H1 (cell line): ENCODE measurements at regions not wholly inside any gene's neighbourhood (a gene's known extent, or its start where the extent isn't known, plus 50 kb on each side); places are given as distances from the start of the nearest gene placed in this dataset.

Experiments used
- CTCF ChIA-PET: fragments of 300-600 bp; sonication (Branson Sonifier 250); formaldehyde crosslinking; loops from one replicate; lab custom pipeline; 2021; ENCODE audit not compliant: partially characterized antibody; lab: Charles Lee
- POLR2A ChIA-PET: fragments of 300-600 bp; sonication (Branson Sonifier 250); formaldehyde crosslinking; loops from one replicate; lab custom pipeline; 2021; ENCODE audit warnings: inconsistent platforms; ENCODE audit not compliant: partially characterized antibody; lab: Charles Lee
- DNase-seq, 2 experiments: peaks; one replicate each; pipeline versions ENCODE4 v3.0.0 to v3.0.0-alpha.2; 2010 to 2022; ENCODE audit warnings: low spot score in 2 of 2, low read depth in 1 of 2, mixed read lengths in 1 of 2
- FAIRE-seq: peaks from 2 replicates; lab custom pipeline; 2011; peaks lifted over from hg19 to GRCh38; lab: Jason Lieb, UNC
- H2AFZ ChIP-seq: 2 replicates; pipeline ENCODE4 v1.8.1; 2012; ENCODE audit warnings: low read length, inconsistent platforms
- H2AK5ac ChIP-seq: 2 replicates; pipeline ENCODE4 v1.6.1; 2013; ENCODE audit warnings: low read depth, low read length
- H2BK120ac ChIP-seq: replicated peaks from 2 replicates; pipeline ENCODE3; 2013; ENCODE audit warnings: low read depth, low read length, inconsistent platforms
- H2BK12ac ChIP-seq: 2 replicates; pipeline ENCODE4 v1.6.1; 2013; ENCODE audit warnings: low read depth, low read length
- H2BK15ac ChIP-seq: 2 replicates; pipeline ENCODE4 v1.6.1; 2013; ENCODE audit warnings: low read length
- H2BK20ac ChIP-seq: 2 replicates; pipeline ENCODE4 v1.6.1; 2013; ENCODE audit warnings: low read length
- H2BK5ac ChIP-seq: 2 replicates; pipeline ENCODE4 v1.6.1; 2013; ENCODE audit warnings: low read depth, low read length
- H3K14ac ChIP-seq: 2 replicates; pipeline ENCODE4 v1.6.1; 2013; ENCODE audit warnings: inconsistent platforms; ENCODE audit not compliant: insufficient read length
- H3K18ac ChIP-seq: 2 replicates; pipeline ENCODE4 v1.6.1; 2013; ENCODE audit warnings: low read length; ENCODE audit errors: extremely low read depth
- H3K23ac ChIP-seq: 2 replicates; pipeline ENCODE4 v1.6.1; 2013; ENCODE audit warnings: inconsistent platforms; ENCODE audit not compliant: insufficient read length
- H3K23me2 ChIP-seq: 2 replicates; pipeline ENCODE4 v1.6.1; 2013; ENCODE audit warnings: low read depth, low read length
- H3K27ac ChIP-seq: 2 replicates; pipeline ENCODE4 v1.6.1; 2011; ENCODE audit warnings: low read depth, low read length, inconsistent platforms
- H3K27me3 ChIP-seq, 4 experiments: replicated peaks in 1 of 4; 1 replicate in 1 of 4; 2 replicates in 3 of 4; pipeline versions ENCODE4 v1.6.1 to v1.8.1; 2011 to 2013; ENCODE audit warnings: low read length in 3 of 4, mild to moderate bottlenecking in 3 of 4, inconsistent platforms in 2 of 4, mixed read lengths in 2 of 4, moderate library complexity in 1 of 4; ENCODE audit not compliant: control insufficient read depth in 3 of 4, insufficient read depth in 3 of 4; ENCODE audit errors: extremely low read depth in 1 of 4
- H3K36me3 ChIP-seq, 4 experiments: 2 replicates each; pipeline versions ENCODE4 v1.6.1 to v1.8.1; 2011 to 2013; ENCODE audit warnings: mild to moderate bottlenecking in 4 of 4, low read length in 3 of 4, moderate library complexity in 2 of 4, control low read depth in 1 of 4, inconsistent platforms in 1 of 4; ENCODE audit not compliant: insufficient read depth in 4 of 4, control insufficient read depth in 2 of 4
- H3K4ac ChIP-seq: replicated peaks from 2 replicates; pipeline ENCODE3; 2013; ENCODE audit warnings: low read length, low read depth, mixed read lengths, inconsistent platforms; ENCODE audit not compliant: insufficient read length
- H3K4me1 ChIP-seq, 4 experiments: replicated peaks in 1 of 4; 1 replicate in 1 of 4; 2 replicates in 3 of 4; pipeline versions ENCODE4 v1.6.1 to v1.8.1; 2011 to 2013; ENCODE audit warnings: low read length in 3 of 4, inconsistent platforms in 2 of 4, mixed read lengths in 1 of 4; ENCODE audit not compliant: insufficient read depth in 4 of 4, control insufficient read depth in 3 of 4
- H3K4me2 ChIP-seq, 2 experiments: 2 replicates each; pipeline versions ENCODE4 v1.6.1 to v1.8.1; 2011 to 2013; ENCODE audit warnings: low read depth in 2 of 2, low read length in 2 of 2, control low read depth in 1 of 2, inconsistent platforms in 1 of 2, mild to moderate bottlenecking in 1 of 2; ENCODE audit not compliant: insufficient read depth in 1 of 2
- H3K4me3 ChIP-seq, 4 experiments: fragments of 200-600, 300-600 bp in 1 of 4; sonication (generic), shearing (Covaris generic), sonication (Bioruptor Twin) in 1 of 4; 2 replicates each; pipeline versions ENCODE4 v1.5.1 to v1.8.1; 2011 to 2016; ENCODE audit warnings: low read length in 4 of 4, low read depth in 3 of 4, control low read depth in 2 of 4, inconsistent platforms in 2 of 4, mild to moderate bottlenecking in 2 of 4, mixed read lengths in 1 of 4, moderate library complexity in 1 of 4; ENCODE audit not compliant: insufficient read depth in 2 of 4; ENCODE audit errors: extremely low read depth in 1 of 4
- H3K56ac ChIP-seq: replicated peaks from 2 replicates; pipeline ENCODE3; 2013; ENCODE audit warnings: low read depth, mild to moderate bottlenecking, mixed read lengths, low read length, inconsistent platforms; ENCODE audit not compliant: insufficient read length
- H3K79me1 ChIP-seq: 2 replicates; pipeline ENCODE4 v1.6.1; 2013; ENCODE audit warnings: low read depth, low read length, control low read depth
- H3K79me2 ChIP-seq, 2 experiments: 2 replicates each; pipeline versions ENCODE4 v1.6.1 to v1.8.1; 2012 to 2013; ENCODE audit warnings: low read length in 2 of 2, mild to moderate bottlenecking in 2 of 2, inconsistent platforms in 1 of 2; ENCODE audit not compliant: insufficient read depth in 2 of 2, control insufficient read depth in 1 of 2
- H3K9ac ChIP-seq, 4 experiments: replicated peaks in 1 of 4; 1 replicate in 1 of 4; 2 replicates in 3 of 4; pipeline versions ENCODE4 v1.6.1 to v1.8.1; 2011 to 2013; ENCODE audit warnings: low read depth in 3 of 4, low read length in 3 of 4, control low read depth in 2 of 4, mild to moderate bottlenecking in 2 of 4, moderate library complexity in 2 of 4, inconsistent platforms in 1 of 4; ENCODE audit errors: extremely low read depth in 1 of 4
- H3K9me3 ChIP-seq, 2 experiments: 2 replicates each; pipeline versions ENCODE4 v1.6.1 to v1.8.1; 2012 to 2013; ENCODE audit warnings: mild to moderate bottlenecking in 2 of 2, moderate library complexity in 2 of 2, control low read depth in 1 of 2, inconsistent platforms in 1 of 2, low read depth in 1 of 2, low read length in 1 of 2, mixed read lengths in 1 of 2; ENCODE audit not compliant: insufficient read depth in 2 of 2
- H4K20me1 ChIP-seq, 2 experiments: replicated peaks in 1 of 2; 2 replicates each; pipeline versions ENCODE3 to v1.8.1; 2011 to 2013; ENCODE audit warnings: inconsistent platforms in 2 of 2, low read length in 2 of 2, mild to moderate bottlenecking in 1 of 2; ENCODE audit not compliant: insufficient read depth in 2 of 2, control insufficient read depth in 1 of 2
- H4K5ac ChIP-seq: 2 replicates; pipeline ENCODE4 v1.6.1; 2013; ENCODE audit warnings: low read length, low read depth, mixed read lengths, inconsistent platforms; ENCODE audit not compliant: insufficient read length
- H4K8ac ChIP-seq: 2 replicates; pipeline ENCODE4 v1.8.0; 2013; ENCODE audit warnings: mild to moderate bottlenecking, moderate library complexity, low read length, inconsistent platforms; ENCODE audit not compliant: insufficient read depth; ENCODE audit errors: extremely low read depth
- H4K91ac ChIP-seq: replicated peaks from 2 replicates; pipeline ENCODE3; 2013; ENCODE audit warnings: low read length, mixed read lengths, inconsistent platforms; ENCODE audit not compliant: insufficient read length
- CTBP2 ChIP-seq: IDR thresholded peaks from 2 replicates; pipeline ENCODE4 v1.7.0; 2011; ENCODE audit warnings: borderline replicate concordance, mild to moderate bottlenecking, moderate library complexity, mixed read lengths, low read length; ENCODE audit not compliant: insufficient read depth, insufficient read length
- KDM5A ChIP-seq: fragments of 200-600 bp; IDR thresholded peaks from 2 replicates; pipeline ENCODE4 v1.7.1; 2012; ENCODE audit warnings: mild to moderate bottlenecking, low read length, inconsistent platforms, mixed read lengths
- TAF1 ChIP-seq: IDR thresholded peaks from 2 replicates; pipeline ENCODE4 v1.6.1; 2011; ENCODE audit warnings: mild to moderate bottlenecking, low read depth, low read length

DNA sequence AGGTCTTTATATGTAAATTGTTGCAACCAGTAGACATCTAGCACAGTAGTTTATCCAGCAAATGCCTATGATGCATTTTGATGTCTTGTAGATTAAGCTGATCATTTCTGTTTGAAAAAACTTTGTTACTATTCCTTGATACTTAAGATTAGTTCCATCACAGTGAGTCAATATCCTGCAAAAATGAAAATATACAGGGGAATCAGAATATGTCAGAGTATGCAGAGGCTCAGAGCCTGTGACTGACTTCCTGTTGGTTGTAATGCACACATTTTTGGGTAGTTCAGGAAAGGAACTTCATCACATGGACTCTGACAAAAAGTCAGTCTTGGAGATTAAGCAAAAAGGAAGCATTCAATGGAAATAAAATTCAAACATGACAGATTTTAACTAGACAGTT lies 815.5 kb downstream of the FAT4 start:
- no peaks in the 10 kb centered on the region for H3K23me2 ChIP-seq
- H2BK120ac ChIP-seq, result no peak overlapping the region
- H3K36me3 ChIP-seq, result no peaks in the 10 kb centered on the region; a peak in 1 of 8 replicates
- H3K79me1 ChIP-seq, result no peaks in the 10 kb centered on the region
- no peak overlapping the region for H4K5ac ChIP-seq
- no peak overlapping the region for H2BK15ac ChIP-seq
- peaks cover 11 to 13% of the 10 kb centered on the region in 2 experiments for H3K9me3 ChIP-seq
- H3K18ac ChIP-seq, result no peak overlapping the region
- H3K4me2 ChIP-seq, result no peak overlapping the region
- TF ChIP-seq KDM5A (no peak), CTBP2 (no peak), TAF1 (no peak)
- H2AK5ac ChIP-seq, result no peak overlapping the region
- no peak overlapping the region for H2BK5ac ChIP-seq
- H2BK12ac ChIP-seq, result no peak overlapping the region
- no peak overlapping the region for H4K8ac ChIP-seq
- H3K23ac ChIP-seq, result no peak overlapping the region
- POLR2A ChIA-PET, result no interaction called here
- H3K56ac ChIP-seq, result no peak overlapping the region
- H3K27ac ChIP-seq, result no peak overlapping the region
- no peak overlapping the region for H3K14ac ChIP-seq
- H3K4me3 ChIP-seq, result no peak overlapping the region
- DNase-seq (no peak), FAIRE-seq (no peak)
- no peak overlapping the region for H2BK20ac ChIP-seq
- H3K79me2 ChIP-seq, result no peaks in the 10 kb centered on the region
- no peaks in the 10 kb centered on the region for H3K4me1 ChIP-seq
- H4K91ac ChIP-seq, result no peak overlapping the region
- no peaks in the 10 kb centered on the region for H4K20me1 ChIP-seq
- CTCF ChIA-PET, result no interaction called here
- H3K27me3 ChIP-seq, result no peaks in the 10 kb centered on the region; a peak in 1 of 7 replicates
- H3K9ac ChIP-seq, result no peak overlapping the region
- no peak overlapping the region for H3K4ac ChIP-seq
- no peak overlapping the region for H2AFZ ChIP-seq
